ENCODE measurements at regions not wholly inside any gene's neighbourhood (a gene's known extent, or its start where the extent isn't known, plus 50 kb on each side); places are given as distances from the start of the nearest gene placed in this dataset.

DNA sequence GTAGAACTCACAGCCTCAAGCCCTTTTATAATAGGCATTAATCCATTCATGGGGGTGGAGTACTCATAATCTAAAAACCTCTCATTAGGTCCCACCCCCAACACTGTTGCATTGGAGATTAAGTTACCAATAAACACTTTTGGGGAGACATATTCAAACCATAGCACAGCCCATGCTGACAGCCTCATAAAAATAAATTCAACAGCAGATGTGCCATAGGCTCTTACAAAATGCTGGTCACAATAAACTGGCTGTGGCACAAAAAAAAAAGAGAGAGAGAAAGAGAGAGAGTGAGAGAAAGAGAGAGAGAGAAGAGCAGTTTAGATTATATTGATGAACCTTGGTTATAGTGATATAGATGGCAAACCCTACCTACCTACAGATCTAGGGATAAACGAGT lies 1000.9 kb downstream of the TUSC7 start:
- no peak overlapping the region for H3K27ac Mint-ChIP-seq
- ATAC-seq: no peak
- H3K4me2 ChIP-seq: no peak overlapping the region

More for the DNA sequence above, 1000.9 kb downstream of the TUSC7 start:
- no peak overlapping the region for H3K27ac ChIP-seq (ENCODE audit: low read depth)
- H3K4me1 ChIP-seq (ENCODE audit: insufficient read depth): no peaks in the 10 kb centered on the region
- H3K9me2 ChIP-seq (ENCODE audit: insufficient read depth): no peaks in the 10 kb centered on the region
- Mint-ChIP-seq H3K4me3 (no peak overlapping the region), H3K9me3 (no peaks in the 10 kb centered on the region), H3K27me3 (ENCODE audit: insufficient read depth, low read depth, poor library complexity) (no peaks in the 10 kb centered on the region), H3K4me1 (no peaks in the 10 kb centered on the region), H3K36me3 (ENCODE audit: low read depth) (no peaks in the 10 kb centered on the region)
- no peak for DNase-seq (ENCODE audit: low spot score)
- H2AFZ ChIP-seq: no peak overlapping the region
- no peaks in the 10 kb centered on the region for H3K27me3 ChIP-seq (ENCODE audit: insufficient read depth)
- no peaks in the 10 kb centered on the region for H3K79me2 ChIP-seq (replicated peaks; ENCODE audit: insufficient read depth)
- H4K20me1 ChIP-seq (replicated peaks; ENCODE audit: insufficient read depth): no peaks in the 10 kb centered on the region
- H3K36me3 ChIP-seq (ENCODE audit: insufficient read depth): no peaks in the 10 kb centered on the region
- no peaks in the 10 kb centered on the region for H3F3A ChIP-seq (replicated peaks; ENCODE audit: low read depth)
- no peak for TF ChIP-seq JUNB (IDR thresholded peaks at IDR 0.05; ENCODE audit: unreplicated experiment)
- no peak for TF ChIP-seq STAT1 (IDR thresholded peaks at IDR 0.05; ENCODE audit: unreplicated experiment)
- TF ChIP-seq, protein P1, sequence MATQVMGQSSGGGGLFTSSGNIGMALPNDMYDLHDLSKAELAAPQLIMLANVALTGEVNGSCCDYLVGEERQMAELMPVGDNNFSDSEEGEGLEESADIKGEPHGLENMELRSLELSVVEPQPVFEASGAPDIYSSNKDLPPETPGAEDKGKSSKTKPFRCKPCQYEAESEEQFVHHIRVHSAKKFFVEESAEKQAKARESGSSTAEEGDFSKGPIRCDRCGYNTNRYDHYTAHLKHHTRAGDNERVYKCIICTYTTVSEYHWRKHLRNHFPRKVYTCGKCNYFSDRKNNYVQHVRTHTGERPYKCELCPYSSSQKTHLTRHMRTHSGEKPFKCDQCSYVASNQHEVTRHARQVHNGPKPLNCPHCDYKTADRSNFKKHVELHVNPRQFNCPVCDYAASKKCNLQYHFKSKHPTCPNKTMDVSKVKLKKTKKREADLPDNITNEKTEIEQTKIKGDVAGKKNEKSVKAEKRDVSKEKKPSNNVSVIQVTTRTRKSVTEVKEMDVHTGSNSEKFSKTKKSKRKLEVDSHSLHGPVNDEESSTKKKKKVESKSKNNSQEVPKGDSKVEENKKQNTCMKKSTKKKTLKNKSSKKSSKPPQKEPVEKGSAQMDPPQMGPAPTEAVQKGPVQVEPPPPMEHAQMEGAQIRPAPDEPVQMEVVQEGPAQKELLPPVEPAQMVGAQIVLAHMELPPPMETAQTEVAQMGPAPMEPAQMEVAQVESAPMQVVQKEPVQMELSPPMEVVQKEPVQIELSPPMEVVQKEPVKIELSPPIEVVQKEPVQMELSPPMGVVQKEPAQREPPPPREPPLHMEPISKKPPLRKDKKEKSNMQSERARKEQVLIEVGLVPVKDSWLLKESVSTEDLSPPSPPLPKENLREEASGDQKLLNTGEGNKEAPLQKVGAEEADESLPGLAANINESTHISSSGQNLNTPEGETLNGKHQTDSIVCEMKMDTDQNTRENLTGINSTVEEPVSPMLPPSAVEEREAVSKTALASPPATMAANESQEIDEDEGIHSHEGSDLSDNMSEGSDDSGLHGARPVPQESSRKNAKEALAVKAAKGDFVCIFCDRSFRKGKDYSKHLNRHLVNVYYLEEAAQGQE (IDR thresholded peaks at IDR 0.05; ENCODE audit: unreplicated experiment): no peak
- TF ChIP-seq POLR2AphosphoS5 (IDR thresholded peaks at IDR 0.05; ENCODE audit: low read depth): no peak
- no peak for TF ChIP-seq EZH2 (IDR thresholded peaks at IDR 0.05; ENCODE audit: low read depth, unreplicated experiment)
- TF ChIP-seq ZNF331 (CRISPR knock-in tag; IDR thresholded peaks at IDR 0.05; ENCODE audit: low read depth): no peak
- TF ChIP-seq, protein P2, sequence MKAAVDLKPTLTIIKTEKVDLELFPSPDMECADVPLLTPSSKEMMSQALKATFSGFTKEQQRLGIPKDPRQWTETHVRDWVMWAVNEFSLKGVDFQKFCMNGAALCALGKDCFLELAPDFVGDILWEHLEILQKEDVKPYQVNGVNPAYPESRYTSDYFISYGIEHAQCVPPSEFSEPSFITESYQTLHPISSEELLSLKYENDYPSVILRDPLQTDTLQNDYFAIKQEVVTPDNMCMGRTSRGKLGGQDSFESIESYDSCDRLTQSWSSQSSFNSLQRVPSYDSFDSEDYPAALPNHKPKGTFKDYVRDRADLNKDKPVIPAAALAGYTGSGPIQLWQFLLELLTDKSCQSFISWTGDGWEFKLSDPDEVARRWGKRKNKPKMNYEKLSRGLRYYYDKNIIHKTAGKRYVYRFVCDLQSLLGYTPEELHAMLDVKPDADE (IDR thresholded peaks at IDR 0.05): no peak
- no peak for TF ChIP-seq NANOG (IDR thresholded peaks at IDR 0.05; ENCODE audit: borderline replicate concordance)
- TF ChIP-seq ZNF114 (CRISPR knock-in tag; IDR thresholded peaks at IDR 0.05): no peak
- TF ChIP-seq, protein P3, sequence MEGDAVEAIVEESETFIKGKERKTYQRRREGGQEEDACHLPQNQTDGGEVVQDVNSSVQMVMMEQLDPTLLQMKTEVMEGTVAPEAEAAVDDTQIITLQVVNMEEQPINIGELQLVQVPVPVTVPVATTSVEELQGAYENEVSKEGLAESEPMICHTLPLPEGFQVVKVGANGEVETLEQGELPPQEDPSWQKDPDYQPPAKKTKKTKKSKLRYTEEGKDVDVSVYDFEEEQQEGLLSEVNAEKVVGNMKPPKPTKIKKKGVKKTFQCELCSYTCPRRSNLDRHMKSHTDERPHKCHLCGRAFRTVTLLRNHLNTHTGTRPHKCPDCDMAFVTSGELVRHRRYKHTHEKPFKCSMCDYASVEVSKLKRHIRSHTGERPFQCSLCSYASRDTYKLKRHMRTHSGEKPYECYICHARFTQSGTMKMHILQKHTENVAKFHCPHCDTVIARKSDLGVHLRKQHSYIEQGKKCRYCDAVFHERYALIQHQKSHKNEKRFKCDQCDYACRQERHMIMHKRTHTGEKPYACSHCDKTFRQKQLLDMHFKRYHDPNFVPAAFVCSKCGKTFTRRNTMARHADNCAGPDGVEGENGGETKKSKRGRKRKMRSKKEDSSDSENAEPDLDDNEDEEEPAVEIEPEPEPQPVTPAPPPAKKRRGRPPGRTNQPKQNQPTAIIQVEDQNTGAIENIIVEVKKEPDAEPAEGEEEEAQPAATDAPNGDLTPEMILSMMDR (conservative IDR thresholded peaks at IDR 0.05; ENCODE audit: low read depth in 2 of 2): no peak
- no peak overlapping the region for H3K4me3 ChIP-seq

Data from GM23338 (cell line).